Upper lobe of left lung (tissue), 6 donors: ENCODE measurements at regions not wholly inside any gene's neighbourhood (a gene's known extent, or its start where the extent isn't known, plus 50 kb on each side); places are given as distances from the start of the nearest gene placed in this dataset.

Experiments used
- ATAC-seq, 2 donors: fragments of 200-7000 bp; cut with Tn5 transposase; one replicate each; pipeline ENCODE4 v1.9.1; 2022; ENCODE audit warnings: mild to moderate bottlenecking in 2 of 2, moderate library complexity in 2 of 2; ENCODE audit not compliant: low FRiP score in 2 of 2
- DNase-seq, 2 donors: peaks; one replicate each; pipeline ENCODE4 v3.0.0-alpha.2; 2019 to 2020
- H3K27ac ChIP-seq, 4 donors: fragments of 200-600 bp; sonication (generic); one replicate each; pipeline ENCODE4 v1.5.1; 2016 to 2019
- H3K27me3 ChIP-seq, 4 donors: fragments of 200-600 bp; sonication (generic); one replicate each; pipeline ENCODE4 v1.5.1; 2017 to 2019
- H3K36me3 ChIP-seq, 4 donors: fragments of 200-600 bp; sonication (generic); one replicate each; pipeline ENCODE4 v1.5.1; 2016 to 2019
- H3K4me1 ChIP-seq, 4 donors: fragments of 200-600 bp; sonication (generic); one replicate each; pipeline ENCODE4 v1.5.1; 2018 to 2019
- H3K4me3 ChIP-seq, 4 donors: fragments of 200-600 bp; sonication (generic); one replicate each; pipeline ENCODE4 v1.5.1; 2017 to 2019; ENCODE audit warnings: mild to moderate bottlenecking in 2 of 4, moderate library complexity in 1 of 4
- H3K9me3 ChIP-seq, 4 donors: fragments of 200-600 bp; sonication (generic); one replicate each; pipeline ENCODE4 v1.5.1; 2018 to 2019
- EP300 ChIP-seq, 4 donors: sonication (generic); formaldehyde crosslinking; IDR thresholded peaks; one replicate each; pipeline ENCODE4 v1.5.1; 2017; ENCODE audit warnings: antibody characterized with exemption in 4 of 4, control low read depth in 2 of 4
- POLR2A ChIP-seq, 4 donors: fragments of 450-650 bp; IDR thresholded peaks; one replicate each; pipeline ENCODE4 v1.5.1; 2016 to 2017; ENCODE audit warnings: antibody characterized with exemption in 4 of 4, mild to moderate bottlenecking in 2 of 4
- POLR2AphosphoS5 ChIP-seq, 2 donors: sonication (generic); formaldehyde crosslinking; IDR thresholded peaks; one replicate each; pipeline ENCODE4 v1.5.1; 2017; ENCODE audit warnings: antibody characterized with exemption in 2 of 2
- WGBS, 2 donors: methylation state at CpG; one replicate each; pipeline ENCODE4 v1.1.5; 2017 to 2018; 5-methylcytosine and 5-hydroxymethylcytosine counted together
- TF ChIP-seq, protein P1 (sequence below), 6 experiments: fragments of 450-650 bp in 4 of 6; fragments of 200-600 bp in 2 of 6; sonication (generic) in 2 of 6; IDR thresholded peaks; one replicate each; pipeline ENCODE4 v1.5.1; 2016 to 2019; ENCODE audit warnings: antibody characterized with exemption in 6 of 6
- donor health status: DM: no; HTN: no; CAD: no; lungs with moderate emphysema.
- donor health status: DM: no; HTN: yes; CAD: no; lungs with severe emphysema.

DNA sequence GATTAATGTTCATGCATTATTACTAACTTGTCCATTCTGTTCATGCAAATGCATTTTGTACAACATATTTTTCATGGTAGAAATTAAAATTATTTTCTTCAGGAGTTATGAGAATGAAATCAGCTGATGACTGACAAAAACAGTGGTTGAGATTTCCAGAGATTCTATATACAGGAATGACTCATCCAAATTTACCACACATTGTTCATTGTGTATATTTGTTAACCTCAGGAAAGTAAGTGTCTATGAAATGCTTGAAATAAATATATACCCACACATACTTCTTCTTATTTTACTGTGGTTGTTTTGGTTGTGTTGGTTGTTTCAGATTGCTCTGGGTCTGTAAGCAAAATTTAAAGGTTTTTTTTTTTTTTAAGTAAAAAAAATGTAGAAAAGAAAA is 108.1 kb upstream of the SP8 start:
- DNase-seq (no peak), ATAC-seq (no peak)
- H3K27me3 ChIP-seq = no peaks in the 10 kb centered on the region
- TF ChIP-seq, protein P1, sequence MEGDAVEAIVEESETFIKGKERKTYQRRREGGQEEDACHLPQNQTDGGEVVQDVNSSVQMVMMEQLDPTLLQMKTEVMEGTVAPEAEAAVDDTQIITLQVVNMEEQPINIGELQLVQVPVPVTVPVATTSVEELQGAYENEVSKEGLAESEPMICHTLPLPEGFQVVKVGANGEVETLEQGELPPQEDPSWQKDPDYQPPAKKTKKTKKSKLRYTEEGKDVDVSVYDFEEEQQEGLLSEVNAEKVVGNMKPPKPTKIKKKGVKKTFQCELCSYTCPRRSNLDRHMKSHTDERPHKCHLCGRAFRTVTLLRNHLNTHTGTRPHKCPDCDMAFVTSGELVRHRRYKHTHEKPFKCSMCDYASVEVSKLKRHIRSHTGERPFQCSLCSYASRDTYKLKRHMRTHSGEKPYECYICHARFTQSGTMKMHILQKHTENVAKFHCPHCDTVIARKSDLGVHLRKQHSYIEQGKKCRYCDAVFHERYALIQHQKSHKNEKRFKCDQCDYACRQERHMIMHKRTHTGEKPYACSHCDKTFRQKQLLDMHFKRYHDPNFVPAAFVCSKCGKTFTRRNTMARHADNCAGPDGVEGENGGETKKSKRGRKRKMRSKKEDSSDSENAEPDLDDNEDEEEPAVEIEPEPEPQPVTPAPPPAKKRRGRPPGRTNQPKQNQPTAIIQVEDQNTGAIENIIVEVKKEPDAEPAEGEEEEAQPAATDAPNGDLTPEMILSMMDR (IDR thresholded peaks at IDR 0.05) = no peak
- TF ChIP-seq POLR2A (IDR thresholded peaks at IDR 0.05) (no peak), POLR2AphosphoS5 (IDR thresholded peaks at IDR 0.05) (no peak), EP300 (IDR thresholded peaks at IDR 0.05) (no peak)
- no peak overlapping the region for H3K27ac ChIP-seq
- no peaks in the 10 kb centered on the region for H3K9me3 ChIP-seq
- H3K36me3 ChIP-seq = no peaks in the 10 kb centered on the region
- H3K4me3 ChIP-seq = no peak overlapping the region
- no peaks in the 10 kb centered on the region for H3K4me1 ChIP-seq

DNA sequence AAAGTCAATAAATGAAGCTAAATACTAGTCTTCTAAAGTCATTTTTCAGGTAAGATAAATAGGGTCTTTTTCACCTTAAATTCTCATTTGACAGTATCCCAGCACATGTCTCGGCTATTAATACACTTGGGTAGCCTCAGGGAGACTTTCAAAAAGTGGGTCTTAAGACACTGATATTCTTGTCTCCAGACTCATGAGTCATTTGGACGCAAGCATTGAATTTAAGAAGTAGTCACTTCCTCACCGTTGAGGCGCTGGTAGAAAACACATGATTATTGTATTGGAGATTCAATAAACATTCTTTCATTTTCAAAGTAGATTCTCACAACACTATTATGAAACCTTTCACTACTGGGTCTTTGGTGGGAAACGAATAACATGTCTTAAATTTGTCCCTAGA is 108.9 kb upstream of the SP8 start:
- no peak for TF ChIP-seq POLR2A (IDR thresholded peaks at IDR 0.05)
- TF ChIP-seq, protein P1 (IDR thresholded peaks at IDR 0.05) = no peak
- TF ChIP-seq POLR2AphosphoS5 (IDR thresholded peaks at IDR 0.05) = no peak
- TF ChIP-seq EP300 (IDR thresholded peaks at IDR 0.05) = no peak
- ATAC-seq (no peak), DNase-seq (no peak)
- no peaks in the 10 kb centered on the region for H3K9me3 ChIP-seq
- 72 to 78% methylated on average over 5 of the region's 5 CpGs for WGBS, 2 donors
- no peak overlapping the region for H3K27ac ChIP-seq
- H3K4me1 ChIP-seq = no peaks in the 10 kb centered on the region
- H3K36me3 ChIP-seq = no peaks in the 10 kb centered on the region
- no peaks in the 10 kb centered on the region for H3K27me3 ChIP-seq
- H3K4me3 ChIP-seq = no peak overlapping the region

DNA sequence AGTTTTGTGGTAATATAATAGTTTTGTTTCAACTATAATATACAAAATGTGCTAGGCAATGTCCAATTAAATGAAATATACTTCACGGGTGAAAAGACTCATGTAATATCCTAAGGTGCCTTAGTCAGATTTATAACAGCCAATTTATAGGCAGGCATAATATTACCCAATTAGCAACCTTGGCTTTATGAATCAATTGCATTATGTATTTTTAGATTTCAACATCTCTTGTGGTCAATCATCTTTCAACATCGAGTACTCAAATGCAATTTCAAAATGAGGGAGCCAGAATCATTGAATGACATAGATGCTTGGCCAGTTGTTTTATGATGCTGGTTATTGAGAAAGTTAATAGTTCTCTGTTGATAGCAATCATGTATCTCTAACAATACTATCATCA is 110.3 kb upstream of the SP8 start:
- WGBS, 2 donors = 55 to 74% methylated on average over 2 of the region's 2 CpGs
- TF ChIP-seq POLR2A (IDR thresholded peaks at IDR 0.05) (no peak), POLR2AphosphoS5 (IDR thresholded peaks at IDR 0.05) (no peak), EP300 (IDR thresholded peaks at IDR 0.05) (no peak)
- TF ChIP-seq, protein P1 (IDR thresholded peaks at IDR 0.05) = no peak
- ATAC-seq (no peak), DNase-seq (no peak)
- Histone ChIP-seq H3K4me3 (no peak overlapping the region), H3K4me1 (no peaks in the 10 kb centered on the region), H3K27me3 (no peaks in the 10 kb centered on the region), H3K36me3 (no peaks in the 10 kb centered on the region), H3K27ac (no peak overlapping the region), H3K9me3 (no peaks in the 10 kb centered on the region)

DNA sequence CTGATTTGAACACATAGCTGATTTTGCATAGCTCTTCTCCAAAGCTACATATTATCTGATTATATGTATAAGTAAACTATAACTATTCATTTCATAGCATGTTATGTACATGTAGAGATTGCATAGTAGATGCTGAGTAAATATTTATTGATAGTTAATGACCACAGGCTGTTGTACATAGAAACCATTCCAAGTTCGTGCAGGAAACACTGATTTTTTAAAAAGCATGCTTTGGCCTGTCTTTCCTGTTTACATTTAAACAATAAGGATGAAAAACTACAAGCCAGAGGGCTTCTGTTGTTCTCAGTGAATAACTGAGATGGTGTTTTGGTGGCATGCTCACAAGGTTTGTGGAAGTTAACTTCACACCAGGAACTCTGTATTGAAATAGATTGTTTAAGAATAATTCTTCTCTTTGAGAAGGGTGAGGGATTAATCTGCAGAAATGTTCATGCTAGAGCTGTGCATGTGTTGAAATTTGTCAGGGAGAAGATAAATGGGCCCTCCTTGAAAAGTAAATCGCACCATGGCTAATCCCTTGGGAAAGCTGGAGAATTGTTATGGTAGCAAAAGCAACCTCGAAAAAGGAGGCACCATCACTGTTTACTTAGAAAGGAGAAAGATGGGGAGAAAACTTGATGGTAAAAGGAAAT is 120.2 kb upstream of the SP8 start:
- WGBS, 2 donors = 37 to 56% methylated on average over 3 of the region's 3 CpGs

More for the DNA sequence above, 120.2 kb upstream of the SP8 start:
- ATAC-seq (no peak), DNase-seq (no peak)
- TF ChIP-seq POLR2AphosphoS5 (IDR thresholded peaks at IDR 0.05) = no peak
- no peak for TF ChIP-seq POLR2A (IDR thresholded peaks at IDR 0.05)
- no peak for TF ChIP-seq EP300 (IDR thresholded peaks at IDR 0.05)
- TF ChIP-seq, protein P1 (IDR thresholded peaks at IDR 0.05) = no peak
- Histone ChIP-seq H3K27me3 (no peaks in the 10 kb centered on the region), H3K9me3 (no peaks in the 10 kb centered on the region), H3K4me1 (no peaks in the 10 kb centered on the region), H3K4me3 (no peak overlapping the region), H3K36me3 (no peaks in the 10 kb centered on the region), H3K27ac (no peak overlapping the region)
